ENCODE measurements at regions not wholly inside any gene's neighbourhood (a gene's known extent, or its start where the extent isn't known, plus 50 kb on each side); places are given as distances from the start of the nearest gene placed in this dataset.
"Not testable (repeated sequence)": the region's sequence is repeated elsewhere in the genome, so short reads cannot be mapped to it uniquely, and the experiment has no call there.

DNA sequence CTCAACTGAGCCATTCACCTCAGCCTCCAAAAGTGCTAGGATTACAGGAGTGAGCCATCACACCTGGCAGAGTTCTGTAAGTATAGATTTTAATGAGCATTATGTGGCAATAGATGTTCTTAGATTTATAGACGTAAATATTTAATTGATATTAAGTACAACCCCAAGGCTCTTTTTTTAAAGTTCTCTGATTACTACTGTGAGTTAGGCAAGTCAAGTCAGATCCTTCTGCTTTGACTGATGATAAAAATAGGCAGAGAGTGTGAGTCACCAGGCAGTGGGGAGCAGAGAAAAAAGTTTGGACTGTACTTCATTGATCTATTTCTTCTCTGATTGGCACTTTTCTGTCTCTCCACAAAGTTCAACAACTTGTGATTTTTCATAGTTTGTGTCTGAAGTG, 1379.9 kb downstream of the UQCRFS1 start:
- no peak for DNase-seq

DNA sequence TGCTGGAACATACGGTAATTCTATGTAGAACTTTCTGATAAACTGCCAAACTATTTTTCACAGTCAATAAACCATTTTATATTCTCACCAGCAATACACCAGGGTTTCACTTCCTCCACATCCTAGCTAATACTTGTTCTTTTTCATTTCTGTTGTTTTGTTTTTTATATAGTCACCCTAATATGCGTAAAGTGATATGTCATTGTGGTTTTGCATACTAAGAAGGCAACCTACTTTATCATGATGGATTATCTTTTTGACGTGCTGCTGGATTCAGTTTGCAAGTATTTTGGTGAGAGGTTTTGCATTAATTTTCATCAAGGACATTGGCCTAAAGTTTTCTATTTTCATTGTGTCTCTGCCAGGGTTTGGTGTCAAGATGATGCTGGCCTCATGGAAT, 1384.1 kb downstream of the UQCRFS1 start:
- DNase-seq, result no peak

GRCh38 chr19:27824108-27824507, 1388.8 kb downstream of the UQCRFS1 start:
- no peak for DNase-seq

DNA sequence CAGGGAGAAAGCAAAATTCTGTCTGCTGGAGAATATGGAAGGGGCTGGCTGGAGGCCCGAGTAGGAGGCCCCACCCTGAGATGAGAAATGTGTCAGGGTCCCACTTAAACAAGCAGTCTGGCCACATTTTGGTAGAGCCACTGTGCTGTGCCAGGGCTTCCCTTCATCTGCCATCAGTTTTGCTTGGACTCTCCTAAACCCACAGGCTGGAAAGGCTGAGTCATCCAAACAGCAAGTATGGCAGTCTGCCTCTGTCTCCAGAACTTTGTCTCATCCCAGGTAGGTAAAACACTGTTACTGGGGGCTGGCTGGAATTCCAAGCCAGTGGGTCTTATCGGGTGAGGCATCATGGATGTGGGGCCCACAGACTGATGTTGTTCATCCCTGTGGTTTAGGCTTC, 1390.6 kb downstream of the UQCRFS1 start:
- no peak for DNase-seq

GRCh38 chr19:27821418-27822018, 1391.4 kb downstream of the UQCRFS1 start:
- no peak for DNase-seq

DNA sequence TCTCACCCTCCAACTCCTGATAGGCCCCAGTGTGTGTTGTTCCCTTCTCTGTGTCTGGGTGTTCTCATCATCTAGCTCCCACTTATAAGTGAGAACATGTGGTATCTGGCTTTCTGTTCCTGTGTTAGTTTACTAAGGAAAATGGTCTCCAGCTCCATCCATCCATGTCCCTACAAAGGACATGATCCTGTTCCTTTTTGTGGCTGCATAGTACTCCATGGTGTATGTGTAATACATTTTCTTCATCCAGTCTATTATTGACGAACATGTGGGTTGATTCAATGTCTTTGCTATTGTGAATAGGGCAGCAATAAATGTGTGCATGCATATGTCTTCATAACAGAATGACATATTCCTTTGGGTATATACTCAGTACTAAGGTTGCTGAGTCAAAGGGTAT, 1397.0 kb downstream of the UQCRFS1 start:
- no peak for DNase-seq

GRCh38 chr19:27814834-27815233, 1398.1 kb downstream of the UQCRFS1 start:
- not testable (repeated sequence) for DNase-seq

GRCh38 chr19:27814274-27814673, 1398.7 kb downstream of the UQCRFS1 start:
- not testable (repeated sequence) for DNase-seq

GRCh38 chr19:27806471-27807070, 1406.4 kb downstream of the UQCRFS1 start:
- DNase-seq, result no peak

- no peak for DNase-seq
These were observed 1407.1 kb downstream of the UQCRFS1 start for GRCh38 chr19:27805848-27806247.

GRCh38 chr19:27802293-27802692, 1410.7 kb downstream of the UQCRFS1 start:
- not testable (repeated sequence) for DNase-seq

GRCh38 chr19:27796540-27796939, 1416.4 kb downstream of the UQCRFS1 start:
- DNase-seq, result no peak

DNA sequence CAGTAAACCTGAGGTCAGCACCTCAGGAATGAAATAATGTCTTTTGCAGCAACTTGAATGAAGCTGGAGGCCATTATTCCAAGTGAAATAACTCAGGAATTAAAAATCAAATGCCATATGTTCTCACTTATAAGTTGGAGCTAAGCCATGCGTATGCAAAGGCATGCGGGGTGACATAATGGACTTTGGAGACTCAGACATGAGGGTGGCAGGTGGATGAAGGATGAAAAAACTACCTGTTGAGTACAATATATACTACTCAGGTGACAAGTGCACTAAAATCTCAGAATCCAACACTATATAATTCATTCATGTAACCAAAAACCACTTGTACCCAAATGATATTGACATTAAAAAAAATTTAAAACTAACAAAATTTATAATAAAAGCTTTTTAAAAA, 1416.9 kb downstream of the UQCRFS1 start:
- DNase-seq, result no peak

GRCh38 chr19:27795369-27795768, 1417.6 kb downstream of the UQCRFS1 start:
- no peak for DNase-seq

DNA sequence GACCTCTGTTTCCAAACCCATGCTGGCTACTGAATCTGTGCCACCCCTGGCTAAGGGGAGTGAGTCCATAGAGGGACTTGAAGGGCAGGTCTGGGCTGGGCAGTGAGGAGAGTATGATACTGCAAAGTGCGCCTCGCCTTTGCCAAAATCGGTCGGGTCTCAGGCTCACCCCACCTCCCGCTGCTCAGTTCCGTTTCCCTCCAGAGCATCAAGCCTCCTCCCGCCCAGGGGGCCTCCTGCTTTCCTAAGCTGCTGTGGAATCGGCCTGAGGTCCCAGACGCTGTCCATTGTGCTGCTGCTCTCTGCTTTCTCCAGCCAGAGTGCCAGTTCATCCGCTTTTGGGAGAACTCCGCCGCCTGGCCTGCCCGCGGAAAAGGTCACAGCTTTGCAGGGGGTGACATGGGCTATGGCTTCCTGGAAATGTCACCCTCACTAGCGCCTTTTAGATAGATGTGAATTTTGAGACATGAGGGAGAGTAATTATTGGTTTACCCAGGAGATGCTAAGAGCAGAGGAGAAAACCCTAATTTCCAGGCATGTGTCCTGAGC, 1418.4 kb downstream of the UQCRFS1 start:
- no peak for DNase-seq

DNA sequence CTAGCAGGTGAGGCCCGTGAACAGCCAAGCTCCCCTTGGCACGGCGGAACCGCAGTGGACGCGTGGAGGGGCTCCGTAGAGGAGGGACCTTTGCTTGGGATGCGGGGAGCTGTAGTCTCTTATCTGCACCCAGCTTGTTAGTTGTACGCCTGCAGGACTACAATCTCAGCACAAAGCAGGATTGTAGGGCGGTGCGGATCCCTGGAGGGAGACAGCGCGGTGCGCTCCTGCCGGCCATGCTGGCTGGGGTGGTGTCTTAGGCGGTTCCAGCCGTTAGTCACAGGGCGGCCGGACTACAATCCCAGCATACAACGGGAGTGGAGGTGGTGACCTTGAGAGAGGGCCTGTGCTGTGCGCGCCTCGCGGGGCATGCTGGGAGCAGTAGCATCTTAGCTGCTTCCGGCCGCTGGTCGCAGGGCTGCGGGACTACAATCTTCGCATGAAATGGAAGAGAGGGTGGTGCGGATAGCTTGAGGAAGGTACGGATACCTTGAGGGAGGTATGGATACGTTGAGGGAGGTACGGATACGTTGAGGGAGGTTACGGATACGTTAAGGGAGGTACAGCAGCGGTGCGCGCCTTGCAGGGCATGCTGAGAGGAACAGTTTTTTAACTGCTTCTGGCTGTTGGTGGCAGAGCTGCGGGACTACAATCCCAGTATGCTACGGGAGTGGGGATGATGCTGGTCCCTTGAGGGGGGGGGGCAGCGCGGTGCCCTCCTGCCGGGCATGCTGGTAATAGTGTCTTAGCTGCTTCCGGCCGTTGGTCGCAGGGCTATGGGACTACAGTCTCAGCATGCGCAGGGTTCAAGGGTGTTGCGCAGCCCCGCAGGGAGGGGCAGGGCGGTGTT, 1419.1 kb downstream of the UQCRFS1 start:
- DNase-seq, result peak; percentile 62

- DNase-seq, result peak; percentile 49
These were observed 1419.8 kb downstream of the UQCRFS1 start for GRCh38 chr19:27793128-27793643.

GRCh38 chr19:27792576-27793127, 1420.3 kb downstream of the UQCRFS1 start:
- DNase-seq, result no peak

DNA sequence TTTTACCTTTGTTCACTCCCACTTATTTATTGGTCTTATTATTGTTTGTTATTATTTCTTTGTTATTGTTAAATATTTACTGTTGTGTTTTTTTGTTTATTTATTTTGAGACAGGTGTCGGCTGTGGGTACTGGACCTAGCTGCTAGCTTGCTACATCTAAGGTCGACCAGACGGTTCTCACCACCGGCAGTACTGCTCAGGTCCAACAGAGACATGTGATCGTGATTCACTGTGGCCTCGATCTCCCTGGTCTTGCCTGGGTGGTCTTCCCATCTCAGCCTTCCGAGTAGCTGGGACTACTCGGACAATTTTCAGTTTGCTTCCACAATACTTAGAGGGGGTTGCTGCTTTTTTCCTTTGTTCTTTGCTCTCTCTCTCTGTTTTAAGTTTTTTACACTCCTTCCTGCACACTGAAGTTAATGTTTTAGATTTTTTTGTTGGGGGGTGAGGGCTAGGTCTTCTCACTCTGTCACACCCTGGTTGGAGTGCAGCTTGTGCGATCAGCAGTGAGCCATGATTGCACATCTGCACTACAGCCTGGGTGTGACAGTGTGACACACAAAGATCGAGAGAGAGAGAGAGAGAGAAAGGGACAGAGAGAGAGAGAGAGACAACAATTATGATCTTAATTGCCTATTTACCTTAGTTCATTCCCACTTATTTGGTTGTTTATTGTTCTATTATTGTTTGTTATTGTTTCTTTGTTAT, 1432.4 kb downstream of the UQCRFS1 start:
- DNase-seq, result no peak

DNA sequence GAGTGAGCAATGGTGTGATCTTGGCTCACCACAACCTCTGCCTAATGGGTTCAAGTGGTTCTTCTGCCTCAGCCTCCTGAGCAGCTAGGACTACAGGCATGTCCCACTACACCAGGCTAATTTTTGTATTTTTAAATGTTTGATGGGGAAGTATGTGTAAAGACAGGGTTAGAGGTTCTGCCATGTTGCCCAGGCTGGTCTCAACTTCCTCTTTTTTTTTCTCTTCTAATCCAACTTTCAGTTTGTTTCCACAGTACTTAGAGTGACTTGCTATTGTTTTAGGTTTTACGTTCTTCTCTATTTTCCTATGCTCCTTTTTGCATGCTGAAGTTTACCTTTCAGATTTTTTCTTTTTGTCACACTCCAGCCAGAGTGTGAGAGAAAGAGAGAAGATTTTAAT, 1433.0 kb downstream of the UQCRFS1 start:
- no peak for DNase-seq

- no peak for DNase-seq
These were observed 1435.2 kb downstream of the UQCRFS1 start for GRCh38 chr19:27777726-27778125.

GRCh38 chr19:27777242-27777641, 1435.7 kb downstream of the UQCRFS1 start:
- no peak for DNase-seq

GRCh38 chr19:27776524-27776923, 1436.4 kb downstream of the UQCRFS1 start:
- DNase-seq, result no peak
